GM23338 (cell line): ENCODE measurements at regions not wholly inside any gene's neighbourhood (a gene's known extent, or its start where the extent isn't known, plus 50 kb on each side); places are given as distances from the start of the nearest gene placed in this dataset.

Experiments used
- ATAC-seq: fragments of 200-7000 bp; cut with Tn5 transposase; 3 replicates; pipeline ENCODE4 v1.9.1; 2020
- DNase-seq: peaks from one replicate; pipeline ENCODE4 v3.0.0-alpha.2; 2015; ENCODE audit warnings: low spot score
- H2AFZ ChIP-seq: fragments of 200-600 bp; sonication (generic); 2 replicates; pipeline ENCODE4 v1.8.0; 2016; ENCODE audit warnings: antibody characterized with exemption, mild to moderate bottlenecking, moderate library complexity
- H3F3A ChIP-seq: fragments of 200-600 bp; sonication (generic); replicated peaks from 2 replicates; pipeline ENCODE4 v1.8.0; 2017; ENCODE audit warnings: antibody characterized with exemption, mixed run types, low read depth
- H3K27ac ChIP-seq: fragments of 200-600 bp; sonication (generic); 2 replicates; pipeline ENCODE4 v1.6.1; 2016; ENCODE audit warnings: low read depth
- H3K27me3 ChIP-seq: fragments of 200-600 bp; sonication (generic); 2 replicates; pipeline ENCODE4 v1.8.0; 2016; ENCODE audit warnings: mild to moderate bottlenecking, mixed run types, moderate library complexity; ENCODE audit not compliant: insufficient read depth
- H3K36me3 ChIP-seq: fragments of 200-600 bp; sonication (generic); 2 replicates; pipeline ENCODE4 v1.8.0; 2016; ENCODE audit warnings: mild to moderate bottlenecking; ENCODE audit not compliant: insufficient read depth
- H3K4me1 ChIP-seq: fragments of 200-600 bp; sonication (generic); 2 replicates; pipeline ENCODE4 v1.8.0; 2016; ENCODE audit warnings: mild to moderate bottlenecking, moderate library complexity; ENCODE audit not compliant: insufficient read depth
- H3K4me2 ChIP-seq: fragments of 200-600 bp; sonication (generic); 2 replicates; pipeline ENCODE4 v1.7.1; 2017; ENCODE audit warnings: mixed run types
- H3K4me3 ChIP-seq: fragments of 200-600 bp; sonication (generic); 2 replicates; pipeline ENCODE4 v1.6.1; 2016; ENCODE audit warnings: mixed run types
- H3K79me2 ChIP-seq: fragments of 200-600 bp; sonication (generic); replicated peaks from 2 replicates; pipeline ENCODE4 v1.8.0; 2017; ENCODE audit warnings: mild to moderate bottlenecking; ENCODE audit not compliant: insufficient read depth
- H3K9me2 ChIP-seq: fragments of 200-600 bp; sonication (generic); 2 replicates; pipeline ENCODE4 v1.8.0; 2017; ENCODE audit not compliant: insufficient read depth
- H4K20me1 ChIP-seq: fragments of 200-600 bp; sonication (generic); replicated peaks from 2 replicates; pipeline ENCODE4 v1.8.0; 2017; ENCODE audit warnings: mild to moderate bottlenecking; ENCODE audit not compliant: insufficient read depth
- H3K27ac Mint-ChIP-seq: 2 replicates; pipeline ENCODE4 v1.8.0; 2020; ENCODE audit warnings: inconsistent platforms, mild to moderate bottlenecking, moderate library complexity, mixed read lengths
- H3K27me3 Mint-ChIP-seq: 3 replicates; pipeline ENCODE4 v1.8.0; 2022; ENCODE audit warnings: low read depth, mild to moderate bottlenecking, moderate library complexity, mixed read lengths, inconsistent platforms; ENCODE audit not compliant: insufficient read depth, poor library complexity
- H3K36me3 Mint-ChIP-seq: 3 replicates; pipeline ENCODE4 v1.8.0; 2021; ENCODE audit warnings: low read depth, mild to moderate bottlenecking, inconsistent platforms, moderate library complexity, mixed read lengths
- H3K4me1 Mint-ChIP-seq: 3 replicates; pipeline ENCODE4 v1.8.0; 2020; ENCODE audit warnings: mild to moderate bottlenecking, inconsistent platforms, mixed read lengths
- H3K4me3 Mint-ChIP-seq: 3 replicates; pipeline ENCODE4 v1.8.0; 2021; ENCODE audit warnings: moderate library complexity, mild to moderate bottlenecking, inconsistent platforms, mixed read lengths
- H3K9me3 Mint-ChIP-seq: 3 replicates; pipeline ENCODE4 v1.8.0; 2020; ENCODE audit warnings: moderate library complexity, mild to moderate bottlenecking, inconsistent platforms, mixed read lengths
- CREB1 ChIP-seq: fragments of 250-450 bp; sonication (Bioruptor Pico); IDR thresholded peaks from 2 replicates; pipeline ENCODE4 v1.5.0; 2020; ENCODE audit warnings: low read depth, mild to moderate bottlenecking, moderate library complexity
- CTCF ChIP-seq, 2 experiments: fragments of 200-600 bp in 1 of 2; sonication (generic) in 1 of 2; conservative IDR thresholded peaks; 2 replicates each; pipeline versions ENCODE4 v1.5.1 to v1.6.1; 2016 to 2017; ENCODE audit warnings: antibody characterized with exemption in 2 of 2, low read depth in 2 of 2, mild to moderate bottlenecking in 2 of 2, moderate library complexity in 1 of 2
- EZH2 ChIP-seq: fragments of 200-600 bp; sonication (generic); IDR thresholded peaks from one replicate; pipeline ENCODE4 v1.8.0; 2017; ENCODE audit warnings: antibody characterized with exemption, mild to moderate bottlenecking, low read depth; ENCODE audit not compliant: unreplicated experiment
- EZH2phosphoT487 ChIP-seq: fragments of 200-600 bp; sonication (generic); IDR thresholded peaks from one replicate; pipeline ENCODE4 v1.8.1; 2018; ENCODE audit warnings: antibody characterized with exemption; ENCODE audit not compliant: unreplicated experiment
- JUNB ChIP-seq: IDR thresholded peaks from one replicate; pipeline ENCODE4 v1.6.1; 2016; ENCODE audit warnings: antibody characterized with exemption; ENCODE audit not compliant: unreplicated experiment
- NANOG ChIP-seq: IDR thresholded peaks from 2 replicates; pipeline ENCODE4 v1.6.1; 2016; ENCODE audit warnings: antibody characterized with exemption, borderline replicate concordance
- POLR2AphosphoS5 ChIP-seq: IDR thresholded peaks from 2 replicates; pipeline ENCODE4 v1.6.1; 2016; ENCODE audit warnings: antibody characterized with exemption, low read depth
- STAT1 ChIP-seq: IDR thresholded peaks from one replicate; pipeline ENCODE4 v1.6.1; 2016; ENCODE audit warnings: antibody characterized with exemption; ENCODE audit not compliant: unreplicated experiment
- ZNF114 ChIP-seq: fragments of 250-450 bp; sonication (Bioruptor Pico); IDR thresholded peaks from 2 replicates; pipeline ENCODE4 v1.5.0; 2020; ENCODE audit warnings: mild to moderate bottlenecking, moderate library complexity
- ZNF331 ChIP-seq: fragments of 250-450 bp; sonication (Bioruptor Pico); IDR thresholded peaks from 2 replicates; pipeline ENCODE4 v1.5.0; 2020; ENCODE audit warnings: low read depth, mild to moderate bottlenecking, moderate library complexity
- TF ChIP-seq, protein P1 (sequence below): IDR thresholded peaks from 2 replicates; pipeline ENCODE4 v1.6.1; 2016; ENCODE audit warnings: antibody characterized with exemption
- TF ChIP-seq, protein P2 (sequence below): IDR thresholded peaks from one replicate; pipeline ENCODE4 v1.6.1; 2018; ENCODE audit warnings: antibody characterized with exemption; ENCODE audit not compliant: unreplicated experiment
- TF ChIP-seq, protein P3 (sequence below): fragments of 250-450 bp; sonication (Bioruptor Pico); IDR thresholded peaks from 2 replicates; pipeline ENCODE4 v1.5.0; 2020; ENCODE audit warnings: mild to moderate bottlenecking, moderate library complexity

- Histone ChIP-seq H3K27me3 (no peaks in the 10 kb centered on the region), H3K4me2 (no peak overlapping the region), H3K4me3 (no peak overlapping the region), H3F3A (no peaks in the 10 kb centered on the region), H4K20me1 (no peaks in the 10 kb centered on the region), H3K79me2 (no peaks in the 10 kb centered on the region), H3K36me3 (no peaks in the 10 kb centered on the region), H3K9me2 (no peaks in the 10 kb centered on the region), H2AFZ (no peak overlapping the region), H3K4me1 (peaks cover 4% of the 10 kb centered on the region; the same call in 1 of the 2 replicates), H3K27ac (no peak overlapping the region)
- Mint-ChIP-seq H3K4me1 (peaks cover 3% of the 10 kb centered on the region; the same call in 2 of the 3 replicates), H3K27me3 (peaks cover 1% of the 10 kb centered on the region), H3K27ac (no peak overlapping the region), H3K4me3 (no peak overlapping the region), H3K9me3 (no peaks in the 10 kb centered on the region), H3K36me3 (no peaks in the 10 kb centered on the region)
- DNase-seq (no peak), ATAC-seq (no peak)
- no peak for TF ChIP-seq JUNB
- no peak for TF ChIP-seq NANOG
- TF ChIP-seq POLR2AphosphoS5 = no peak
- TF ChIP-seq, protein P1, sequence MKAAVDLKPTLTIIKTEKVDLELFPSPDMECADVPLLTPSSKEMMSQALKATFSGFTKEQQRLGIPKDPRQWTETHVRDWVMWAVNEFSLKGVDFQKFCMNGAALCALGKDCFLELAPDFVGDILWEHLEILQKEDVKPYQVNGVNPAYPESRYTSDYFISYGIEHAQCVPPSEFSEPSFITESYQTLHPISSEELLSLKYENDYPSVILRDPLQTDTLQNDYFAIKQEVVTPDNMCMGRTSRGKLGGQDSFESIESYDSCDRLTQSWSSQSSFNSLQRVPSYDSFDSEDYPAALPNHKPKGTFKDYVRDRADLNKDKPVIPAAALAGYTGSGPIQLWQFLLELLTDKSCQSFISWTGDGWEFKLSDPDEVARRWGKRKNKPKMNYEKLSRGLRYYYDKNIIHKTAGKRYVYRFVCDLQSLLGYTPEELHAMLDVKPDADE = no peak
- no peak for TF ChIP-seq EZH2
- TF ChIP-seq ZNF331 (CRISPR knock-in tag) = no peak
- TF ChIP-seq, protein P2, sequence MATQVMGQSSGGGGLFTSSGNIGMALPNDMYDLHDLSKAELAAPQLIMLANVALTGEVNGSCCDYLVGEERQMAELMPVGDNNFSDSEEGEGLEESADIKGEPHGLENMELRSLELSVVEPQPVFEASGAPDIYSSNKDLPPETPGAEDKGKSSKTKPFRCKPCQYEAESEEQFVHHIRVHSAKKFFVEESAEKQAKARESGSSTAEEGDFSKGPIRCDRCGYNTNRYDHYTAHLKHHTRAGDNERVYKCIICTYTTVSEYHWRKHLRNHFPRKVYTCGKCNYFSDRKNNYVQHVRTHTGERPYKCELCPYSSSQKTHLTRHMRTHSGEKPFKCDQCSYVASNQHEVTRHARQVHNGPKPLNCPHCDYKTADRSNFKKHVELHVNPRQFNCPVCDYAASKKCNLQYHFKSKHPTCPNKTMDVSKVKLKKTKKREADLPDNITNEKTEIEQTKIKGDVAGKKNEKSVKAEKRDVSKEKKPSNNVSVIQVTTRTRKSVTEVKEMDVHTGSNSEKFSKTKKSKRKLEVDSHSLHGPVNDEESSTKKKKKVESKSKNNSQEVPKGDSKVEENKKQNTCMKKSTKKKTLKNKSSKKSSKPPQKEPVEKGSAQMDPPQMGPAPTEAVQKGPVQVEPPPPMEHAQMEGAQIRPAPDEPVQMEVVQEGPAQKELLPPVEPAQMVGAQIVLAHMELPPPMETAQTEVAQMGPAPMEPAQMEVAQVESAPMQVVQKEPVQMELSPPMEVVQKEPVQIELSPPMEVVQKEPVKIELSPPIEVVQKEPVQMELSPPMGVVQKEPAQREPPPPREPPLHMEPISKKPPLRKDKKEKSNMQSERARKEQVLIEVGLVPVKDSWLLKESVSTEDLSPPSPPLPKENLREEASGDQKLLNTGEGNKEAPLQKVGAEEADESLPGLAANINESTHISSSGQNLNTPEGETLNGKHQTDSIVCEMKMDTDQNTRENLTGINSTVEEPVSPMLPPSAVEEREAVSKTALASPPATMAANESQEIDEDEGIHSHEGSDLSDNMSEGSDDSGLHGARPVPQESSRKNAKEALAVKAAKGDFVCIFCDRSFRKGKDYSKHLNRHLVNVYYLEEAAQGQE = no peak
- TF ChIP-seq EZH2phosphoT487 = no peak
- no peak for TF ChIP-seq ZNF114 (CRISPR knock-in tag)
- TF ChIP-seq CTCF (conservative IDR thresholded peaks at IDR 0.05; ENCODE audit: low read depth in 2 of 2) = no peak
- TF ChIP-seq CREB1 (CRISPR knock-in tag) = no peak
- TF ChIP-seq, protein P3, sequence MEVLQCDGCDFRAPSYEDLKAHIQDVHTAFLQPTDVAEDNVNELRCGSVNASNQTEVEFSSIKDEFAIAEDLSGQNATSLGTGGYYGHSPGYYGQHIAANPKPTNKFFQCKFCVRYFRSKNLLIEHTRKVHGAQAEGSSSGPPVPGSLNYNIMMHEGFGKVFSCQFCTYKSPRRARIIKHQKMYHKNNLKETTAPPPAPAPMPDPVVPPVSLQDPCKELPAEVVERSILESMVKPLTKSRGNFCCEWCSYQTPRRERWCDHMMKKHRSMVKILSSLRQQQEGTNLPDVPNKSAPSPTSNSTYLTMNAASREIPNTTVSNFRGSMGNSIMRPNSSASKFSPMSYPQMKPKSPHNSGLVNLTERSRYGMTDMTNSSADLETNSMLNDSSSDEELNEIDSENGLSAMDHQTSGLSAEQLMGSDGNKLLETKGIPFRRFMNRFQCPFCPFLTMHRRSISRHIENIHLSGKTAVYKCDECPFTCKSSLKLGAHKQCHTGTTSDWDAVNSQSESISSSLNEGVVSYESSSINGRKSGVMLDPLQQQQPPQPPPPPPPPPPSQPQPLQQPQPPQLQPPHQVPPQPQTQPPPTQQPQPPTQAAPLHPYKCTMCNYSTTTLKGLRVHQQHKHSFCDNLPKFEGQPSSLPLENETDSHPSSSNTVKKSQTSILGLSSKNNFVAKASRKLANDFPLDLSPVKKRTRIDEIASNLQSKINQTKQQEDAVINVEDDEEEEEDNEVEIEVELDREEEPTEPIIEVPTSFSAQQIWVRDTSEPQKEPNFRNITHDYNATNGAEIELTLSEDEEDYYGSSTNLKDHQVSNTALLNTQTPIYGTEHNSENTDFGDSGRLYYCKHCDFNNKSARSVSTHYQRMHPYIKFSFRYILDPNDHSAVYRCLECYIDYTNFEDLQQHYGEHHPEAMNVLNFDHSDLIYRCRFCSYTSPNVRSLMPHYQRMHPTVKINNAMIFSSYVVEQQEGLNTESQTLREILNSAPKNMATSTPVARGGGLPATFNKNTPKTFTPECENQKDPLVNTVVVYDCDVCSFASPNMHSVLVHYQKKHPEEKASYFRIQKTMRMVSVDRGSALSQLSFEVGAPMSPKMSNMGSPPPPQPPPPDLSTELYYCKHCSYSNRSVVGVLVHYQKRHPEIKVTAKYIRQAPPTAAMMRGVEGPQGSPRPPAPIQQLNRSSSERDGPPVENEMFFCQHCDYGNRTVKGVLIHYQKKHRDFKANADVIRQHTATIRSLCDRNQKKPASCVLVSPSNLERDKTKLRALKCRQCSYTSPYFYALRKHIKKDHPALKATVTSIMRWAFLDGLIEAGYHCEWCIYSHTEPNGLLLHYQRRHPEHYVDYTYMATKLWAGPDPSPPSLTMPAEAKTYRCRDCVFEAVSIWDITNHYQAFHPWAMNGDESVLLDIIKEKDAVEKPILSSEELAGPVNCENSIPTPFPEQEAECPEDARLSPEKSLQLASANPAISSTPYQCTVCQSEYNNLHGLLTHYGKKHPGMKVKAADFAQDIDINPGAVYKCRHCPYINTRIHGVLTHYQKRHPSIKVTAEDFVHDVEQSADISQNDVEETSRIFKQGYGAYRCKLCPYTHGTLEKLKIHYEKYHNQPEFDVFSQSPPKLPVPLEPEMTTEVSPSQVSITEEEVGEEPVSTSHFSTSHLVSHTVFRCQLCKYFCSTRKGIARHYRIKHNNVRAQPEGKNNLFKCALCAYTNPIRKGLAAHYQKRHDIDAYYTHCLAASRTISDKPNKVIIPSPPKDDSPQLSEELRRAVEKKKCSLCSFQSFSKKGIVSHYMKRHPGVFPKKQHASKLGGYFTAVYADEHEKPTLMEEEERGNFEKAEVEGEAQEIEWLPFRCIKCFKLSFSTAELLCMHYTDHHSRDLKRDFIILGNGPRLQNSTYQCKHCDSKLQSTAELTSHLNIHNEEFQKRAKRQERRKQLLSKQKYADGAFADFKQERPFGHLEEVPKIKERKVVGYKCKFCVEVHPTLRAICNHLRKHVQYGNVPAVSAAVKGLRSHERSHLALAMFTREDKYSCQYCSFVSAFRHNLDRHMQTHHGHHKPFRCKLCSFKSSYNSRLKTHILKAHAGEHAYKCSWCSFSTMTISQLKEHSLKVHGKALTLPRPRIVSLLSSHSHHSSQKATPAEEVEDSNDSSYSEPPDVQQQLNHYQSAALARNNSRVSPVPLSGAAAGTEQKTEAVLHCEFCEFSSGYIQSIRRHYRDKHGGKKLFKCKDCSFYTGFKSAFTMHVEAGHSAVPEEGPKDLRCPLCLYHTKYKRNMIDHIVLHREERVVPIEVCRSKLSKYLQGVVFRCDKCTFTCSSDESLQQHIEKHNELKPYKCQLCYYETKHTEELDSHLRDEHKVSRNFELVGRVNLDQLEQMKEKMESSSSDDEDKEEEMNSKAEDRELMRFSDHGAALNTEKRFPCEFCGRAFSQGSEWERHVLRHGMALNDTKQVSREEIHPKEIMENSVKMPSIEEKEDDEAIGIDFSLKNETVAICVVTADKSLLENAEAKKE = no peak
- no peak for TF ChIP-seq STAT1
These were observed 50.4 kb upstream of the PPM1B start for GRCh38 chr2:44118257-44118656.
